ENCODE measurements at regions not wholly inside any gene's neighbourhood (a gene's known extent, or its start where the extent isn't known, plus 50 kb on each side); places are given as distances from the start of the nearest gene placed in this dataset.

DNA sequence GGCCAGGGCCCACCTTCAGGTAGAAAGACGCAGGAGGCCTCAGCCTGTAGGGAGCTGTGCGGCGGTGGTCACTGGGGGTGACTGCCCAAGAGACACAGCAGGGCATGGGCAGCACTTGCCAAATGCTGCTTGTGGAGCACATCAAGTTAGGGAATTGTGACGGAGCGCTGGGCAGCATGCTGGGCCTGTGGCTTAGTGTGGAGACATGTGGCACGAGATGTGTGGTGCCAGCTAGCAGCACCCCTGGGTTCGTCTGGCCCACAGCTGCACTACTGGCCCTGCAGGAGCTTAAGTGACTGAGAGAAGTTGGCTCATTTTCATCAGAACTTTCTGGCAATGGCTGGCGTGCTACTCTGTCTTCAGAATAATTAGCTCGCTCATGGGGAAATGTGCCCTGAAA lies 213.1 kb upstream of the SYNDIG1 start:
- no peak for DNase-seq

DNA sequence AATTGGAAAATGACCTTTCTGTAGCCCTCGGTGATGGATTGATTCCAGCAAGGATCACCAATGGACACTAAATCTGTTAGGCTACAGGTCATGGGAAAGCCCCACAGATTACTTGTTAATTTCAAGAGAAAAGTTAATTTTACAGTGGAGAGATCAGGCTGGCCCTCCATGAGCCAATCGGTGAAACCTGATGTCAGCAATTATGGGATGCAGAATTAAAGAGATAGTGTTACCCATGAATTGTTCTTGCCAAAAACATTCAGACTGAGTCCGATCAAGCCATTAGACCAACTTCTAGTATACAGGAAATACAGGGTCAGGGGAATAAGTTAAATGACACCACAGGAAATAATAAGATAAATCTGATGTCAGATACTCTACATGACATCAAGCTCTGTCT lies 214.9 kb upstream of the SYNDIG1 start:
- no peak for DNase-seq

DNA sequence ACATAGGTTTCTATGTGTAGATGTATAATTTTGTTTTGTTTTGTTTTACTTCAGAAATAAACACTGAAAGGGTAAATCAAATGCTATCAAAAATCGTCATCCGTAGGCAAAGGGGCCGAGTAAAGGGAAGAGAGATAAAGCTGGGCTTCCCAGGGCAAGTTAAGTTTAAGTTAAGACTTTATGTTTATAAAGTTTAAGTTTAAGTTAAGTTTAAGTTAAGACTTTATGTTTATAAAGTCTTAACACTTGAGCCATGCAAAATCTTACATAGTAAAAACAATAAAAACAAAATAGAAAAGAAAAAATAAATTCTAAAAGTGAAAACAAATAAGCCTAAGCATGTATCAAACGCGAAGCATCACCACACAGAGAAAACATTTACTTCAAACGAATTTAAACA lies 216.1 kb upstream of the SYNDIG1 start:
- DNase-seq = no peak

DNA sequence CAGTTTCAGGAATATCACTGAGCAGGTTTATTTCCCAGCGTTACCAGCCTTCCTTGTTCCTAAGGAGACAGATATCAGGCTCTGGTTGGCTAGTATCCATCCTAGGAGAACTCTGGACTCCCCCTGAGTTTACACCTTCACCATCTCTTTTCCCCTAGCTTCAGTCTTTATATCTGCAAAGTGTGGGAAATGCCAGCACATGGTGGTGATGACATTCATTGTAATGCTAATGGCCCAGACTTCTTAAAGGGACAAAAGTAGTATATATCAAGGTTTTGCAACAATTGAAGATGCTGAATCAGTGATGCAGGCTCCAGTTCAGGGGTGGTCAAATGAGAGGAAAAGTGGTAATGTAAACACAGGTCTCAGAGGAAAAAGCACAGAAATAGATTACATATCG lies 224.3 kb upstream of the SYNDIG1 start:
- no peak for DNase-seq

DNA sequence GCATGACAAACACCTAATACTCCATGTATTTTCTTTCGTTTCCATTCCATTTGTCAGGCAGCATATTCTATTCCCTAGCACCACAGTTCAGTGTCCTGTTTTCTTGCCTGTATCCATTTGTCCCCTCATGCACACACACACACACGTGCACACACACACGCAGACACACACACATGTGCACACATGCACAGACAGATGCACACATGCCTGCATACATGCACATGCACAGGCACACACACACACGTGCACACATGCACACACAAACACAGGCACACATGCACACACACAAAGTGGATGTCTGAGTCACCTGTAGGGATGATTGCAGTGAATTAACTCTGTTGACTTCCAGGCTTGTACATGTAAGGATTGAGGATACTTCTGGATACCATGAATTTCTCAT lies 226.7 kb upstream of the SYNDIG1 start:
- DNase-seq = no peak

DNA sequence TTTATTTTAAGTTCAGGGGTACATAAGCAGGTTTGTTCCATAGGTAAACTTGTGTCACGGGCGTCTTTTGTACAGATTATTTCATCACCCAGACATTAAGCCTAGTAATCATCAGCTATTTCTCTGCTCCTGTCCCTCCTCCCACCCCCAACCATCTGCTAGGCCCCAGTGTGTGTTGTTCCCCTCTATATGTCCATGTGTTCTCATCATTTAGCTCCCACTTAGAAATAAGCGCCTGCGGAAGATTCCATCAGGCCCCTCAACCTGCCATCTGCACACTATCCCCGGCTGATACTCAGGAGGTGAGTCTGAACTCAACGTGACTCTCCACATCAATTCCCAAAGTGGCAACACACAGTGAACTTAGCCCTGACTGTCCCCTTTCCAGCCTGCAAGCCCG lies 228.0 kb upstream of the SYNDIG1 start:
- DNase-seq = no peak

DNA sequence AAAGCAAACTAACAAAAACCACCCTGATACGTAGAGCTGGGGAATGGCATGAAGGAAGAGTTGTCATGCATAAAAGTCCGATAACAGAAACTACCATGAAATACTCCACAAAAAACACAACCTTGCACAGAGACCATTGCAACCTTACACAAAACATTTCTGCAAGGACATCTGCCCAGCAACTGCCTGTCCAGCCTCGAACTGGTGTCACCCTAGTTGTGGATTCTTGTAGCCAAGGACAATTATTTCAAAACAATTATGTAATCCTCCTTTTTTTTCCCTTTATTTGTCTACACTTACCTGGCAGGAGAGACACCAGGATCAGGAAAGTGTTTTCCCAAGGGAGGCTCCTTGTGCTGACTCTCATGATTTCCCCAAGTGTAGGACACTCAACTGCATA lies 232.5 kb upstream of the SYNDIG1 start:
- DNase-seq = no peak

DNA sequence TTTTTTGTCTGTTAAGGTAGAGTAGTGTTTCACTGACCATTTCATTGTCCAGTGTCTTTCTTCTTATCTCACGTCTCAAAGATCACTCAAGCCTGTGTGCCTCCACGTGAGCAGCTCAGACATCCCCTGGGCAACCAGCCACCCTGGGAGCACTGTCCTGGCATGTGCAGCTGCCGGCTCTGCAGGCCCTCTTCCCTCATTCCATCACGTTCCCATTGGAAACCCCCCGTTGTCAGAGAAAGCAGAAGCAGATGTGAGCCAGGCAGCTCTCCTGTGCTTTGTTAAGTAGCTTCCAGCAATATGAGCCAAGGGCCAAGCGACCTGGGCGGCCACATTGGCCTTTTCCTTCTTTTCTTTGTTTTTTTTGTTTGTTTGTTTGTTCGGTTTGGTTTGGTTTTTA lies 233.2 kb upstream of the SYNDIG1 start:
- DNase-seq = no peak

DNA sequence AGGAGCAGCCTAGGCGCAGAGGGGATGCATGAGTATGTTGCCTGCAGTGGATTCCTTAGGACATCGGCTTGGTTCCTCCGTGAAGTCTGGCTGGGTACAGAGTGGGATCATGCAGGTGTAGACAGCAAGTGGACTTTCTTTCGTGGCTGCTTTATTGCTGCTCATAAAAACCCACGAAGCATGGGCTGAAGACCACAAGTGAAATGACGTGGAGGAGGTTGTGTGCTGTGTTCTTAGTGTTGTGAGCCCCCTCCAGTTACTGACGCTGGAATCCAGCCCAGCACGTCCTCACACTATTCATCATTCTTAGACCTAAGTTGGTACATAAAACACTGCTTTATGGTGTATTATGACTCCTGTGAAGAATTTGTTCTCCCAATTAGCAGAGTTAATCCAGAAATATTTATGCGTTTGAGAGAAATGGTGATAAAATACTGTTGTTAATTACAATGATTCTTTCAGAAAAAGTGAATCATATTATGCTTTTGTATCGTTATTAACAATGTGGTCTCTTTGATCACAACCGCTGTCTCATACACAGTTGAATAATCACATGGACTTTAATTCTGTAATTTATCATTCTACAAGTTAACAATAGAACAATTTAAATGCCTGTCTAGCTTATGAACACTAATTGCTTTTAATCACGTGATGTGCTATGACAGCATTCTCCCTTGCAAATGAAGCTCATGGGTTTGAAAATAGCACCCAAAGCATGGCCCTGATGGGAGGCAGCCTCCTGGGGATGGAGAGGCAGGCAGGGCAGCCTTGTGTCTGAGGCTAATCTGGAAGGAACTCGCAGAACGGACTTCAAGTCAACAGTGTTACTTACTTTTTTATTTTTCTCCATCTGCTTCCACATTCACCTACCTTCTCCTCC lies 233.9 kb upstream of the SYNDIG1 start:
- no peak for DNase-seq

DNA sequence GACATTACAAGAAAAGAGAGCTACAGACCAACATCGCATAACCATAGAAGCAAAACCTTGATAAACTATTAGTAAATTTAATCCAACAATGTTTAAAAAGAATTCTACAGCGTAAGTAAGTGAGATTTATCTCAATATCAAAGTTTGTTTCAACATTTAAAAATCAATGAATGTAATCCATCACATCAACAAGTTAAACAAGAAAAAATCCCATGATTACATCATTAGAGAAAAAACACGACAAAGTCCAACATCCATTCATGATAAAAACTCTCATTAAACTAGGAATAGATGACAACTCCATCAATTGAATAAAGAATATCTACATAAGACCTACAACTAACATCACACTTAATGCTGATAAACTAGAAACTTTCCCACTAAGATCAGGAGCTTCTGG lies 239.0 kb upstream of the GGTLC1 start:
- no peak for DNase-seq

DNA sequence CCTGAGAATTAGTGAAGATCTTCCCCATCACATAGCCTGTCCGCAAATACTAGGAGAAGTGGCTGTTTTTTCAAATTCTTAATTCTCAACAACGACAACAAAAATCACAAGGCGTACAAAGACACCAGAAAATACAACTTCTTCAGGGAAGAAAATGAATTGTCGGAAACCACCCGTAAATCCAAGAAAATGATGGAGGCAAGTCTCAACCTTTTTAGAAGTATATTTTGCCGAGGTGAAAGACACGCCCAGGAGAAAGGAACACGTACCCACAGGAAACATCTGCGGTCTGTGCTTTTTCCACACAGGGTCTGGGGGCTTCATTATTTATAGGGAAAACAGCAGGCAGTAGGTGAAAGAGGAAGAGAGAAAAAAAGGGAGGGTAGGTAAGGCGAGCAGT lies 223.9 kb upstream of the GGTLC1 start:
- no peak for DNase-seq

DNA sequence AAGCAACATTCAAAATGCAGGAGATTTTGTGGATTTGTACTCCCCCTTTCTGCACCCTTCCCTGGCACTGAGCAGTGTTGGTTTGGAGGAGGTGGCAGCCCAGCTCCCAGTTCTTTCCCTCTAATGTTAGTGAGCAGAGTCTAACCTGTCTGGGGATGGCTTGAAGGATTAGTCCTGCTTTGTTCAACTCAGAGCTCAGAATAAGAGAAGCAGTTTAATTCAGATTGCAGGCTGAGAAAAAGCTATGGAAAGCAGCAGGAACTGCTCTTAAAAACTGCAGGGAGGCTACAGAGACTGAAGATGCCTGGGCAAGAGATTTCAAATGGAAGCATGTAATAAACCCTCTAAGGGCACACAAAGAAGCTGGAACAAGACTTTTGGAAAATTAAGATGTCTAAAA lies 223.4 kb upstream of the GGTLC1 start:
- DNase-seq = no peak

DNA sequence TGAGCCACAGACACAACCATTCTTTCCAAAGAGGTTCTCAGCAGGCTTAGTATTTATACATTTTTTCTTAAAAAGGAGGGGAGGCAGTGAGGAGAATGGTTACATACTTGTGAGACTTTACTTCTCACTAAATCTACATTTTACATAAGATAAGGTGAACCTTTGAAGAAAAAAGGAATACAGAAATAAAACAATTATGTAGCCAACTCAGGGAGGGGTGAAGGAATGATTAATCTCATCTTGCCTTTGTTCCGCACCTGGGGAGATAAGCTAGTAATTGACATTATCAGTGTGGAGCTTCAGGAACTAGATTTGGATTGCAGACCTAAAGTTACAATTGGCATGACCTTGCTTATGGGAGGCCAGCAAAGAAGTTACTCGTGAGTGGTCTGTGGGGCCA lies 221.8 kb upstream of the GGTLC1 start:
- DNase-seq = no peak

DNA sequence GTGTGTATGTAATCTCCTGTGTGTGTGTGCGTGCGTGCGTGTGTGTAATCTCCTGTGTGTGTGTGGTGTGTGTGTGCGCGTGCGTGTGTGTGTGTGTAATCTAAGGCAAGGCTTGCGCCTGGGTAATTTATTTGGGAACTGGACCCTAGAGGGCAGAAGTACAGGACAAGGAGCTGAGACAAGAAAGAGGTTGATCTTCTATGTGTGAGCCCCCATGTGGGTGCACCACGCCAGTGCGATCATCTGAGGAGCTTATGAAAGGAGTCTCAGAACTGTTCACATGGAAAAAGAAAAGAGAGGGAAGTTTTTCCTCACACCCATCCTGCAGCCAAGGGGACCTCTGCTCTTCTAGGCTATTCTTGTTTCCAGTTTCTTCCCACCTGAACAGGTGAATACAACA lies 220.1 kb upstream of the GGTLC1 start:
- DNase-seq = no peak

DNA sequence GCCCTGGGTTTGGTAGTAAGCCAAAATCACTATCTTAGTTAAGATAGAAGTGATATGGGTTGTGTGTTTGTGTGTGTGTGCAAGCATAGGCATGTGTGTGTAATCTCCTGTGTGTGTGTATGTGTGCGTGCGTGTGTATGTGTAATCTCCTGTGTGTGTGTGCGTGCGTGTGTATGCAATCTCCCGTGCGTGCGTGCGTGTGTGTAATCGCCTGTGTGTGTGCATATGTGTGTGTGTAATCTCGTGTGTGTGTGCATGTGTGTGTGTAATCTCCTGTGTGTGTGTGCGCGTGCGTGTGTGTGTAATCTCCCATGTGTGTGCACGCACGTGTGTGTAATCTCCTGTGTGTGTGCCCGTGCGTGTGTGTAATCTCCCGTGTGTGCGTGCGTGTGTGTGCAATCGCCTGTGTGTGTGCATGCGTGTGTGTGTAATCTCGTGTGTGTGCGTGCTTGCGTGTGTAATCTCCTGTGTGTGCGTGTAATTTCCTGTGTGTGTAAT lies 219.3 kb upstream of the GGTLC1 start:
- DNase-seq = no peak

DNA sequence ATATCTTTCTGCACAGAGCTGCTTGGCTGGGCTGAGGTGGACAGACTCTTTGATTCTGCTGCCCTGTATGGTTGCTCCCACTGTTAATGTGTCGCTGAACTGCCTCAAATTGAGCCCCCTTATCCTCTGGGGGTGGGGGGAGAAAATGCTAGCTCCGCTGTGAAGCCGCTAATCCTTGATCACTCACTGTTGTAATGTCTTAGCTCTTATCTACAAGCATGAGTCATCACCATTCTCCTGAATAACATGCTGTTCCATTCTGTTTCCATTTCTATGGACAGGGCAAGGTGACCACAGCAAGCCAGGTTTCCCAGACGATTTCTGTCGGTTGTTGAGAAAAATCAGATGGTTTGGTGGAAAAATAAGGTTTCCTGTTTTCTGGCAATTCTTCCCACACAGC lies 218.4 kb upstream of the GGTLC1 start:
- DNase-seq = no peak

DNA sequence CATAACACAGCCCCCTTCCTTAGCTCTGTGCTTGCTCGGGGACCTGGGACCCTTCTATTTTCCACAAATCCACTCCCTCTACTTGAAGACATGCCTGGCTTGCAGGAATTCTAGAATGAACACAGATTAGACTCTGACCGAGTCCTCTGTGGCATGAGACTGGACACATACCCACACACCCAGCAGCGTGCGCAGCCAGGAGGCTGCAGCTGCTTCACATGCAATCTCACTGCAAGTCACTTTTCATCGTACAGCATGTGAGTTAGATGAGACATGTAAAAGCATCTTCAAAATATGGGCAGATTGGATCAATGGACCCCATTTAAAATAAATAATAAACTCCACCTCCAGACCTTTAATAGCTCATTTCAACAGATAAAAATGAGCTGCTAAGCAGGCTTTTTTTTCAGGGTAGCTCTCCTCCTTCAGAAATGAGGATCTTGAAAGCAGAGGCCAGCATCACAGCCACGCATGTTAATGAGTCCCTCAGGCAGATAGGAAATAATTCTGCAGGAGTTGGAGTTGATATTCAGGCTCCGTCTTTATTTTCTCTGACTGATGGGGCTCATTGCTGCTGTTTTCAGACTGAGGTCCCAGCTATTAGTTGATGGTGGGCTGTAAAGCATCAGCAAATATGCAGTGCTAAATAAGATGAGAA lies 215.1 kb upstream of the GGTLC1 start:
- no peak for DNase-seq

DNA sequence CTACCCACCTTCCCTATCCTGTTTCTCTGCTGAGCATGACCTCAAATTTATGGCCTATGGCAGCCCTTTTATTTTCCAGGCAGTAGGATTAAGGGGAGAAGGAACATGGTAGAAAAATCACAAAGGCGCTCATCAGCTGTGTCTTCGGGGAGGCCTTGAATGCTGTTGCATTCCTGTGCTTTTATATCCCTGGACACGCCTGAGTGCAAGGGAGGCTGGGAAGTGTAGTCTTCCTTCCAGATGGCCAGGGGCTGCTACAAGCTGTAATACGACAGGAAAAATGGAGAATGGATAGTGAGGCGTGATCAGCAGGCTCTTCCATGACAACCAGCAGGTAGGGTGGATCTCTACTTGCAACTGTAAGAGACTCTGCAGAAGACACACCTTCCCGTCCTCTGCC lies 210.9 kb upstream of the GGTLC1 start:
- DNase-seq = no peak

DNA sequence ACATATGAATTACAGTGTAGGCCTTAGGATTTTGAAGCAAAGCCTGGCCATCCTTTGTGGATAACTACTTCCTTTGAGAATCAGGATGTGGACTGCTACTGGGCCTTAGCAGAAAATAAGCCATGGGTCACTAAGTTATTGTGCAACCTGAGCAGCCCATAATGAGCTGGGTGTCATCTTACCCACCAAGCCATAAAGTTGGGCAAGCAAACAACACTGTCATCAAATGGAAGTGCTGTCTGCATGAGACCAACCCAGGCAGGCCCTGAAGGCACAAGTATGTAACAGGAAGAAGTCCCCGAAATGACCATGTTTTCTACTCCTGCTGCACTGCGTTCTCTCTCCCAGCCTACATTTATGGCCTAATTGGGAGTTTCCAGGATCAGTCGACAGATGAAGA lies 205.6 kb upstream of the GGTLC1 start:
- DNase-seq = no peak

DNA sequence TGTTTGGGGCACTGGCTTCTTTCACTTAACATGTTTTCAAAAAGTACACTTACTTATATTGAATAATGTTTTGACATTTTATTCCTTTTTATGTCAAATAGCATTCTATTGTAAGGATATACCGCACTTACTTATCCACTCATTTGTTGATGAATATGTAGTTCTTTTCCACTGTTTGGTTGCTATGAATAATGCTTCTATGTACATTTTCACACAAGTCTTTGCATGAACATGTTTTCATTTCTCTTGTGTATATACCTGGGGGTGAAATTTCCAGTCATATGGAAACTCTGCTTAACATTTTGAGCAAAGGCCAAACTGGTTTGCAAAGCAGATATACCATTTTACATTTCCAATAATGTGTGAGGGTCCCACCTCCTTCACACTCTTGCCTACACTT lies 202.3 kb upstream of the GGTLC1 start:
- DNase-seq = no peak

DNA sequence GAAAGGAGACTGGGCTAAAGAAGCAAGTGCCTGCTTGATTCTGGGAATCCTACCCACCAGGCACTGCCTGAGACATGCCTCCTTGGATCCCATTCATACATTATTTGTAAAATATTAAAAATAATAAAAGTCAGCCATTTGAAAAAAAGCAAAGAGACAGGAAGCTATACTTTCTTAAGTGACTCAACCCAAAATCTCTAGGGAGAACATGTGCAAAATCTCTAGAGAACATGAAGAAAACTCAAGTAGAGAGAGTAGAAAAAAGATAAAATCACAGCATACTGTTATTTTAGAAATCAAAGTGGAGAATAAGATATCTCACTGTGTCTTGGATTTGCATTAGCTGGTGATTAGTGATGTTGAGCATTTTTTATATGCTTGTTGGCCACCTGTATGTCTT lies 197.2 kb upstream of the GGTLC1 start:
- no peak for DNase-seq

DNA sequence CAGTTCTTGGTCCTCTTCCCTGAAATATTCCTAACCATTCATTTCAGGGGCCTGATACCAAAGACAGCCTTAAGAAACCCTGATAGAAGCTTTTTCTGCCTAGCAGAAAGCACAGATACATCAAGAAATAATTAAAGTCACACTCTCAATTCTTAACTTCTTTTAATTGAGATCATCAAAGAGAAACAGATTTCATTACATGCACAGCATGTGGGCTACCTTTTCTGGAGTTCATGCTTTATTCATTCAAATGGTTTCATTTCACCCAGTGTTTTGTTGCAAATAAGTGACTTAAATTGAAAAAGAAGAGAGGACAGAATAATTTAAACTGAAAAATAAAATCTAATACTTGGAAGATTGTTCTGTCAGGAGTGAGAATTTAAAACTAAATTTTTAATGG lies 192.6 kb upstream of the GGTLC1 start:
- no peak for DNase-seq

DNA sequence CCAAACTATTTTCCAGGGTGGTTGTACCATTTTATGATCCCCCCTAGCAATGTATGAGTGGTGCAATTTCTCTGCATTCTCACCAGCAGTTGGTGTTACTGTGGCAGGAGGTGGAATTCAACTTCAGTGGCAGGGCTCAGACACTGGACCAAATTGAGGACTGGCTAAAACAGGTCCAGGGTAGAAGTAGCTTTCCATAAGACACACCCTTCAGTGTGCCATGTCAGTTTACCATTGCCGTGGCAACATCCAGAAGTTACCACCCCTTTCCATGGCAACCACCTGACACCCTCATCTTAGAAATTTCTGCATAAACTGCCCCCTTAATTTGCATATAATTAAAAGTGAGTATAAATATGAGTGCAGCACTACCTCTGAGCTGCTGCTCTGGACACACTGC lies 180.7 kb upstream of the GGTLC1 start:
- no peak for DNase-seq

DNA sequence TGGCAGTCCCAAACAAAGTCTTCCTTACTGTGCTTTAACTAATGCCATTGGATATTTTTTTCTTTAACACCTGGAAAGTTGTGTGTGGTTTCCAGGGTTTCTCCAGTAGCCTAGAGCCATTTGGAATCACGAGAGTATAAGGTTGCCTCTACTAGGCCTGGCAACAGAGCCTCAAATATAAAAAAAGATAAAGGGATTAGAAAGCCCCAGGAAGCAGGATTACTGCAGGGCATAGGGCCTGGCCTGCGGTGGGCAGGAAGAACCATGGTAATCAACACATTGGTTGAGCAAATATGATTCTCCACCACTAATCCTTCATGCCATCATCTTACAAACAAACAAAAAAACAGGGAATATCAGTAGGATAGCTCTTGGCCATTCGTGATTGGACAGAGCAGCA lies 177.8 kb upstream of the GGTLC1 start:
- no peak for DNase-seq

DNA sequence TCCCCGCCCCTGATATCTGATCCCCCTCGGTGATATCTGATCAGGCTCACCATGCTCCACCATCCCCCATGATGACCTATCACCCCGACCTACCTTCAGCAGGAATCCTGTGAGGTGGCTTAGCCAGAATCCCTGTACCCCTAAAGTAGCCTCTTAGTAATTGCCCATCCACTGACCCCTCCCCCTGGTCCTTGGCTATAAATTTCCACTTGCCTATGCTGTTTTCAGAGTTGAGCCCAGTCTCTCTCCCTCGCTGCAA lies 177.5 kb upstream of the GGTLC1 start:
- DNase-seq = no peak

Data from COR-L47 (cell line).